Fibroblast of pulmonary artery (primary cell): ENCODE measurements at regions not wholly inside any gene's neighbourhood (a gene's known extent, or its start where the extent isn't known, plus 50 kb on each side); places are given as distances from the start of the nearest gene placed in this dataset.

ENCODE experiments used
- DNase-seq: peaks from one replicate; pipeline ENCODE4 v3.0.0-alpha.2; 2010; ENCODE audit warnings: low read depth
- H3K4me3 ChIP-seq: replicated peaks from 2 replicates; pipeline ENCODE4 v1.5.1; 2011; ENCODE audit warnings: low read depth, mild to moderate bottlenecking, control low read depth, low read length, moderate library complexity
- TF ChIP-seq, protein P1 (sequence below): IDR thresholded peaks from 2 replicates; pipeline ENCODE4 v1.5.1; 2011; ENCODE audit warnings: mild to moderate bottlenecking, control low read depth, low read length, inconsistent platforms; ENCODE audit errors: missing control alignments

- H3K4me3 ChIP-seq, result no peak overlapping the region
- TF ChIP-seq, protein P1, sequence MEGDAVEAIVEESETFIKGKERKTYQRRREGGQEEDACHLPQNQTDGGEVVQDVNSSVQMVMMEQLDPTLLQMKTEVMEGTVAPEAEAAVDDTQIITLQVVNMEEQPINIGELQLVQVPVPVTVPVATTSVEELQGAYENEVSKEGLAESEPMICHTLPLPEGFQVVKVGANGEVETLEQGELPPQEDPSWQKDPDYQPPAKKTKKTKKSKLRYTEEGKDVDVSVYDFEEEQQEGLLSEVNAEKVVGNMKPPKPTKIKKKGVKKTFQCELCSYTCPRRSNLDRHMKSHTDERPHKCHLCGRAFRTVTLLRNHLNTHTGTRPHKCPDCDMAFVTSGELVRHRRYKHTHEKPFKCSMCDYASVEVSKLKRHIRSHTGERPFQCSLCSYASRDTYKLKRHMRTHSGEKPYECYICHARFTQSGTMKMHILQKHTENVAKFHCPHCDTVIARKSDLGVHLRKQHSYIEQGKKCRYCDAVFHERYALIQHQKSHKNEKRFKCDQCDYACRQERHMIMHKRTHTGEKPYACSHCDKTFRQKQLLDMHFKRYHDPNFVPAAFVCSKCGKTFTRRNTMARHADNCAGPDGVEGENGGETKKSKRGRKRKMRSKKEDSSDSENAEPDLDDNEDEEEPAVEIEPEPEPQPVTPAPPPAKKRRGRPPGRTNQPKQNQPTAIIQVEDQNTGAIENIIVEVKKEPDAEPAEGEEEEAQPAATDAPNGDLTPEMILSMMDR, result no peak
- no peak for DNase-seq
Observed at GRCh38 chr4:115729739-115730266, 616.4 kb upstream of the NDST4 start.

- H3K4me3 ChIP-seq, result no peak overlapping the region
- DNase-seq, result no peak
- TF ChIP-seq, protein P1, result no peak
Observed at GRCh38 chr4:115723621-115724020, 610.2 kb upstream of the NDST4 start.

DNA sequence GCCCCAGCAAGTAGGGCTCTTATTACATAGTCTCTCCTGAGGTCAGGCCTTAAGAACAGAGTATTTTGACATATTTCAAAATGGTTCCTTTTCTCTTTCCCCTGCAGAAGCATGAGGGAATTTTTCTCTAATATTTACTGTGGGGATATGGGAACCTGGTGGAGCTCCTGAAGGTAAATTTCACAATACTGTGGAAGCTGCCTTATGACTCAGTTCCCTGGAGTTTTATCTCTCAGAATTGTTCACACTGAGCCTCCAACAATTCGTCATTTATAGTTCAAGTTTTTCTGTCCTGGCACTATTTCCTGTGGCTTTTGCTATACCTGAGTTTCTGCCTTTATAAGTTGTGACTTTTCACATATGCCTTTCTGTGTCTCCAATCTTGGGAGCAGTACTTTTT lies 607.2 kb upstream of the NDST4 start:
- no peak for DNase-seq
- H3K4me3 ChIP-seq, result no peak overlapping the region
- TF ChIP-seq, protein P1, result no peak

GRCh38 chr4:115711575-115711974 lies 598.2 kb upstream of the NDST4 start:
- DNase-seq, result no peak
- TF ChIP-seq, protein P1, result no peak
- no peak overlapping the region for H3K4me3 ChIP-seq

DNA sequence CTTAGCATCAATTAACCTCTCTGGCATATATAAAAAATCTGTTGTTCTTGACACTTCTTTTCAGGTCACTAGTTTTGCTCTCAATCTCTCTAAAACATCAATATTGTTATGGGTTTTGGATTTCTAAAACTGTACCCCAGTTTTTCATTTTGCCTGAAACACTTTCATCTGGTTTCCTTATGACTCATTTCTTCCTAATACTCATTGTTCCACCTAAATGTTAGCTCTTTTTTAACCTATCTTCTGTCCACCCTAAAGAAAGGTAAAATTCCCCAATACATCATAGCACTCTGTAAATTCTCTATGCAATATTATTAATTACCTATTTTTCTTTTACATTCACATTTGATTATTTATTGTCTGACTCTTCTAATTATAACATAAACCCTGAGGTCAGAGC lies 575.5 kb upstream of the NDST4 start:
- no peak overlapping the region for H3K4me3 ChIP-seq
- TF ChIP-seq, protein P1, result no peak
- no peak for DNase-seq

- no peak overlapping the region for H3K4me3 ChIP-seq
- DNase-seq, result no peak
- TF ChIP-seq, protein P1, result no peak
Observed at GRCh38 chr4:115687052-115687755, 573.8 kb upstream of the NDST4 start.
